ENCODE measurements at regions not wholly inside any gene's neighbourhood (a gene's known extent, or its start where the extent isn't known, plus 50 kb on each side); places are given as distances from the start of the nearest gene placed in this dataset.

DNA sequence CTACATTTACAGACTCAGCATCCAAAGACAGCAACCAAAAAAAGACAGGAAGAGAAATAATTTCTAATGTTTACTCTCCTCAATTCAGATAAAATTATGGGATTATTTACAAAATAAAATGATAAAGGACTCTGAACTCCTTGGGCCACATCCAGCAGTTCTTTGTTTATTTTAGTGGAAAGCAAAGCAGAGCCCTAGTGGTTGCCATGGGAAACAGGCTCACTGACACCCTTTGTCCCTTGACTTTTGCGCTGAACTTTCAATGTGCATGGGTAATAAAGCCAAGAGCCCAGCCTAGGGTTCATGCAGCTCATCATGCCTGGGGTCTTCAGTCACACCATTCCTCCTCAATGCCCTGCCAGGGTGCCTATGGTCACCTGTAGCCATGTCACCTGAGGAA is 442.6 kb upstream of the IGFBP3 start:
- no peaks in the 10 kb centered on the region for H3K9me3 ChIP-seq (ENCODE audit: low read length)
- no peaks in the 10 kb centered on the region for H3K36me3 ChIP-seq (ENCODE audit: insufficient read depth, low read length)
- ChIA-PET POLR2A (no interaction called here), CTCF (ENCODE audit: unreplicated experiment) (no interaction called here)
- H3K4me2 ChIP-seq (ENCODE audit: low read length), result no peak overlapping the region
- no peaks in the 10 kb centered on the region for H3K9me2 ChIP-seq (ENCODE audit: insufficient read depth, low read length)
- DNase-seq (ENCODE audit: low spot score), result no peak
- no peak overlapping the region for H2AFZ ChIP-seq (ENCODE audit: low read length)
- no peaks in the 10 kb centered on the region for H3K79me2 ChIP-seq (ENCODE audit: insufficient read depth, low read depth, low read length)
- H3K27ac ChIP-seq (ENCODE audit: low read depth, low read length, poor library complexity, severe bottlenecking), result no peak overlapping the region
- H3K4me1 ChIP-seq (ENCODE audit: insufficient read depth, low read length, poor library complexity, severe bottlenecking), result no peaks in the 10 kb centered on the region
- H3K4me3 ChIP-seq (ENCODE audit: low read depth, low read length, poor library complexity, severe bottlenecking), result no peak overlapping the region
- TF ChIP-seq CTCF (conservative IDR thresholded peaks at IDR 0.05; ENCODE audit: low read length) (no peak), EZH2phosphoT487 (IDR thresholded peaks at IDR 0.05; ENCODE audit: borderline replicate concordance, low read depth, low read length) (no peak)
- H4K20me1 ChIP-seq (ENCODE audit: insufficient read depth, low read length), result no peaks in the 10 kb centered on the region
- intact Hi-C loops (cut with micrococcal nuclease; ENCODE audit: unreplicated experiment), result no loop called here
- BruUV-seq (replicated peaks), result no TSS peak

GRCh38 chr7:46360811-46361210 is 439.7 kb upstream of the IGFBP3 start:
- no peaks in the 10 kb centered on the region for H3K9me2 ChIP-seq (ENCODE audit: insufficient read depth, low read length)
- DNase-seq (ENCODE audit: low spot score), result no peak
- no peak overlapping the region for H3K4me2 ChIP-seq (ENCODE audit: low read length)
- no peaks in the 10 kb centered on the region for H3K79me2 ChIP-seq (ENCODE audit: insufficient read depth, low read depth, low read length)
- H4K20me1 ChIP-seq (ENCODE audit: insufficient read depth, low read length), result no peaks in the 10 kb centered on the region
- BruUV-seq (replicated peaks), result no TSS peak
- H2AFZ ChIP-seq (ENCODE audit: low read length), result no peak overlapping the region
- H3K27ac ChIP-seq (ENCODE audit: low read depth, low read length, poor library complexity, severe bottlenecking), result no peak overlapping the region
- H3K36me3 ChIP-seq (ENCODE audit: insufficient read depth, low read length), result no peaks in the 10 kb centered on the region
- CTCF ChIA-PET (ENCODE audit: unreplicated experiment), result no interaction called here
- no peak overlapping the region for H3K4me3 ChIP-seq (ENCODE audit: low read depth, low read length, poor library complexity, severe bottlenecking)
- no peaks in the 10 kb centered on the region for H3K4me1 ChIP-seq (ENCODE audit: insufficient read depth, low read length, poor library complexity, severe bottlenecking)
- H3K9me3 ChIP-seq (ENCODE audit: low read length), result no peaks in the 10 kb centered on the region
- no peak for TF ChIP-seq CTCF (conservative IDR thresholded peaks at IDR 0.05; ENCODE audit: low read length)
- no peak for TF ChIP-seq EZH2phosphoT487 (IDR thresholded peaks at IDR 0.05; ENCODE audit: borderline replicate concordance, low read depth, low read length)
- intact Hi-C loops (cut with micrococcal nuclease; ENCODE audit: unreplicated experiment), result no loop called here
- POLR2A ChIA-PET, result no interaction called here

GRCh38 chr7:46360296-46360695 is 439.2 kb upstream of the IGFBP3 start:
- H3K9me3 ChIP-seq (ENCODE audit: low read length), result no peaks in the 10 kb centered on the region
- POLR2A ChIA-PET, result no interaction called here
- no peak overlapping the region for H3K4me2 ChIP-seq (ENCODE audit: low read length)
- H4K20me1 ChIP-seq (ENCODE audit: insufficient read depth, low read length), result no peaks in the 10 kb centered on the region
- no TSS peak for BruUV-seq (replicated peaks)
- no peaks in the 10 kb centered on the region for H3K9me2 ChIP-seq (ENCODE audit: insufficient read depth, low read length)
- no peak overlapping the region for H3K4me3 ChIP-seq (ENCODE audit: low read depth, low read length, poor library complexity, severe bottlenecking)
- H2AFZ ChIP-seq (ENCODE audit: low read length), result no peak overlapping the region
- no peaks in the 10 kb centered on the region for H3K36me3 ChIP-seq (ENCODE audit: insufficient read depth, low read length)
- H3K4me1 ChIP-seq (ENCODE audit: insufficient read depth, low read length, poor library complexity, severe bottlenecking), result no peaks in the 10 kb centered on the region
- intact Hi-C loops (cut with micrococcal nuclease; ENCODE audit: unreplicated experiment), result no loop called here
- H3K27ac ChIP-seq (ENCODE audit: low read depth, low read length, poor library complexity, severe bottlenecking), result no peak overlapping the region
- no peak for DNase-seq (ENCODE audit: low spot score)
- CTCF ChIA-PET (ENCODE audit: unreplicated experiment), result no interaction called here
- TF ChIP-seq CTCF (conservative IDR thresholded peaks at IDR 0.05; ENCODE audit: low read length), result no peak
- TF ChIP-seq EZH2phosphoT487 (IDR thresholded peaks at IDR 0.05; ENCODE audit: borderline replicate concordance, low read depth, low read length), result no peak
- no peaks in the 10 kb centered on the region for H3K79me2 ChIP-seq (ENCODE audit: insufficient read depth, low read depth, low read length)
